Left ventricle myocardium inferior (tissue), 1 donor: ENCODE measurements at regions not wholly inside any gene's neighbourhood (a gene's known extent, or its start where the extent isn't known, plus 50 kb on each side); places are given as distances from the start of the nearest gene placed in this dataset.

Experiments
- DNase-seq: peaks from one replicate; pipeline ENCODE4 v3.0.0-alpha.2; 2020
- H3K27ac ChIP-seq: fragments of 200-600 bp; replicated peaks from 2 replicates; pipeline ENCODE4 v1.8.0; 2021
- H3K27me3 ChIP-seq: fragments of 200-600 bp; 2 replicates; pipeline ENCODE4 v1.8.0; 2021; ENCODE audit warnings: low read depth
- H3K36me3 ChIP-seq: fragments of 200-600 bp; 2 replicates; pipeline ENCODE4 v1.8.0; 2021
- H3K4me1 ChIP-seq: fragments of 200-600 bp; 2 replicates; pipeline ENCODE4 v1.8.0; 2021
- H3K4me3 ChIP-seq: fragments of 200-600 bp; 2 replicates; pipeline ENCODE4 v1.8.0; 2021; ENCODE audit warnings: mild to moderate bottlenecking, moderate library complexity
- H3K9me3 ChIP-seq: fragments of 200-600 bp; replicated peaks from 2 replicates; pipeline ENCODE4 v1.8.0; 2021
- CTCF ChIP-seq: fragments of 200-600 bp; IDR thresholded peaks from 2 replicates; pipeline ENCODE4 v1.8.0; 2021; ENCODE audit warnings: antibody characterized with exemption, mild to moderate bottlenecking, borderline replicate concordance
- intact Hi-C: fragments of 100-400 bp; cut with micrococcal nuclease; formaldehyde crosslinking; loops from one replicate; pipeline ENCODE4 v1.11.0; 2022
- donor health status: DM: no; HTN: yes; CAD: no; lungs with severe emphysema.

GRCh38 chr5:101174981-101175380, 271.9 kb upstream of the ST8SIA4 start:
- DNase-seq: no peak
- Histone ChIP-seq H3K27ac (no peak overlapping the region), H3K27me3 (no peaks in the 10 kb centered on the region), H3K4me1 (no peaks in the 10 kb centered on the region), H3K9me3 (peaks cover 14% of the 10 kb centered on the region), H3K36me3 (no peaks in the 10 kb centered on the region), H3K4me3 (no peak overlapping the region)
- no peak for TF ChIP-seq CTCF
- intact Hi-C loops: no loop called here

GRCh38 chr5:101163088-101163487, 260.0 kb upstream of the ST8SIA4 start:
- no peak for TF ChIP-seq CTCF
- Histone ChIP-seq H3K4me3 (no peak overlapping the region), H3K27me3 (no peaks in the 10 kb centered on the region), H3K4me1 (peaks cover 10% of the 10 kb centered on the region), H3K9me3 (peaks cover 10% of the 10 kb centered on the region), H3K27ac (no peak overlapping the region), H3K36me3 (no peaks in the 10 kb centered on the region)
- no peak for DNase-seq
- intact Hi-C loops: no loop called here

GRCh38 chr5:101160002-101160401, 256.9 kb upstream of the ST8SIA4 start:
- H3K27me3 ChIP-seq: no peaks in the 10 kb centered on the region
- H3K36me3 ChIP-seq: no peaks in the 10 kb centered on the region
- intact Hi-C loops: no loop called here
- DNase-seq: no peak
- peaks cover 8% of the 10 kb centered on the region for H3K9me3 ChIP-seq
- TF ChIP-seq CTCF: no peak
- H3K4me3 ChIP-seq: no peak overlapping the region
- H3K27ac ChIP-seq: no peak overlapping the region
- peaks cover 10% of the 10 kb centered on the region for H3K4me1 ChIP-seq

- intact Hi-C loops: no loop called here
- TF ChIP-seq CTCF: no peak
- Histone ChIP-seq H3K36me3 (no peaks in the 10 kb centered on the region), H3K4me1 (peaks cover 10% of the 10 kb centered on the region), H3K4me3 (no peak overlapping the region), H3K27ac (no peak overlapping the region), H3K27me3 (no peaks in the 10 kb centered on the region), H3K9me3 (peaks cover 5% of the 10 kb centered on the region)
- no peak for DNase-seq
Measured at GRCh38 chr5:101159006-101159405, 255.9 kb upstream of the ST8SIA4 start.

- no peaks in the 10 kb centered on the region for H3K36me3 ChIP-seq
- intact Hi-C loops: no loop called here
- TF ChIP-seq CTCF: no peak
- DNase-seq: no peak
- no peaks in the 10 kb centered on the region for H3K27me3 ChIP-seq
- H3K4me3 ChIP-seq: no peak overlapping the region
- H3K4me1 ChIP-seq: no peaks in the 10 kb centered on the region
- H3K27ac ChIP-seq: no peak overlapping the region
- H3K9me3 ChIP-seq: peaks cover 5% of the 10 kb centered on the region
Measured at GRCh38 chr5:101153526-101153925, 250.4 kb upstream of the ST8SIA4 start.

GRCh38 chr5:101143526-101143925, 240.4 kb upstream of the ST8SIA4 start:
- no peaks in the 10 kb centered on the region for H3K27me3 ChIP-seq
- TF ChIP-seq CTCF: no peak
- no peak for DNase-seq
- peaks cover 20% of the 10 kb centered on the region for H3K9me3 ChIP-seq
- intact Hi-C loops: no loop called here
- no peaks in the 10 kb centered on the region for H3K4me1 ChIP-seq
- no peak overlapping the region for H3K27ac ChIP-seq
- H3K4me3 ChIP-seq: no peak overlapping the region
- no peaks in the 10 kb centered on the region for H3K36me3 ChIP-seq
